Tibial nerve (tissue), 4 donors: ENCODE measurements at regions not wholly inside any gene's neighbourhood (a gene's known extent, or its start where the extent isn't known, plus 50 kb on each side); places are given as distances from the start of the nearest gene placed in this dataset.

Experiments
- DNase-seq, 2 donors: peaks; one replicate each; pipeline ENCODE4 v3.0.0-alpha.2; 2019; ENCODE audit warnings: low spot score in 2 of 2
- H3K27ac ChIP-seq, 4 donors: fragments of 200-600 bp; sonication (generic) in 3 of 4; one replicate each; pipeline ENCODE4 v1.5.1; 2017 to 2019; ENCODE audit warnings: mild to moderate bottlenecking in 1 of 4
- H3K27me3 ChIP-seq, 2 donors: fragments of 200-600 bp; sonication (generic) in 1 of 2; one replicate each; pipeline versions ENCODE4 v1.5.1 to v1.6.0; 2017 to 2019
- H3K36me3 ChIP-seq, 3 donors: fragments of 200-600 bp; sonication (generic); one replicate each; pipeline ENCODE4 v1.5.1; 2018 to 2019
- H3K4me1 ChIP-seq, 4 donors: fragments of 200-600 bp; sonication (generic) in 3 of 4; one replicate each; pipeline ENCODE4 v1.5.1; 2017 to 2019
- H3K4me3 ChIP-seq, 4 donors: fragments of 200-600 bp; sonication (generic) in 3 of 4; one replicate each; pipeline ENCODE4 v1.5.1; 2017 to 2019; ENCODE audit warnings: mild to moderate bottlenecking in 1 of 4, moderate library complexity in 1 of 4
- H3K9me3 ChIP-seq, 4 donors: fragments of 200-600 bp; sonication (generic) in 3 of 4; one replicate each; pipeline ENCODE4 v1.5.1; 2017 to 2019
- CTCF ChIP-seq, 5 experiments: fragments of 200-600 bp in 3 of 5; fragments of 450-650 bp in 2 of 5; sonication (generic) in 3 of 5; IDR thresholded peaks; one replicate each; pipeline ENCODE4 v1.5.1; 2016 to 2019; ENCODE audit warnings: antibody characterized with exemption in 5 of 5, mild to moderate bottlenecking in 3 of 5, moderate library complexity in 2 of 5
- EP300 ChIP-seq, 2 donors: sonication (generic); formaldehyde crosslinking; IDR thresholded peaks; one replicate each; pipeline ENCODE4 v1.6.1; 2017; ENCODE audit warnings: antibody characterized with exemption in 2 of 2, mild to moderate bottlenecking in 1 of 2
- POLR2A ChIP-seq, 2 donors: fragments of 450-650 bp; IDR thresholded peaks; one replicate each; pipeline ENCODE4 v1.6.1; 2017; ENCODE audit warnings: antibody characterized with exemption in 2 of 2, mild to moderate bottlenecking in 2 of 2, moderate library complexity in 2 of 2
- WGBS, 2 donors: methylation state at CpG; one replicate each; pipeline ENCODE4 v1.1.5; 2018; 5-methylcytosine and 5-hydroxymethylcytosine counted together

GRCh38 chr17:77696151-77696720 lies 262.3 kb upstream of the TNRC6C start:
- Histone ChIP-seq H3K36me3 (no peaks in the 10 kb centered on the region), H3K27me3 (peaks cover 0 to 26% of the 10 kb centered on the region in 2 donors), H3K9me3 (no peaks in the 10 kb centered on the region), H3K27ac (no peak overlapping the region), H3K4me3 (no peak overlapping the region), H3K4me1 (peaks cover 0 to 12% (median 4%) of the 10 kb centered on the region in 4 donors)
- 17 to 26% methylated on average over 26 of the region's 26 CpGs for WGBS, 2 donors
- TF ChIP-seq EP300 (IDR thresholded peaks at IDR 0.05), result no peak
- no peak for TF ChIP-seq CTCF (IDR thresholded peaks at IDR 0.05)
- TF ChIP-seq POLR2A (IDR thresholded peaks at IDR 0.05), result no peak
- DNase-seq, result no peak

- no peak overlapping the region for H3K4me3 ChIP-seq
- TF ChIP-seq POLR2A (IDR thresholded peaks at IDR 0.05) (no peak), EP300 (IDR thresholded peaks at IDR 0.05) (no peak), CTCF (IDR thresholded peaks at IDR 0.05) (no peak)
- DNase-seq, result no peak
- peaks cover 0 to 22% of the 10 kb centered on the region in 2 donors for H3K27me3 ChIP-seq
- WGBS, 2 donors, result 40 to 50% methylated on average over 15 of the region's 15 CpGs
- no peaks in the 10 kb centered on the region for H3K36me3 ChIP-seq
- H3K9me3 ChIP-seq, result peaks cover 0 to 5% (median 0%) of the 10 kb centered on the region in 4 donors
- H3K27ac ChIP-seq, result no peak overlapping the region
- peaks cover 0 to 12% (median 4%) of the 10 kb centered on the region in 4 donors for H3K4me1 ChIP-seq
These were observed 261.6 kb upstream of the TNRC6C start for GRCh38 chr17:77696721-77697460.

- Histone ChIP-seq H3K4me1 (peaks cover 0 to 12% (median 4%) of the 10 kb centered on the region in 4 donors), H3K36me3 (no peaks in the 10 kb centered on the region), H3K27ac (no peak overlapping the region), H3K27me3 (peaks cover 0 to 22% of the 10 kb centered on the region in 2 donors), H3K4me3 (no peak overlapping the region), H3K9me3 (peaks cover 0 to 12% (median 0%) of the 10 kb centered on the region in 4 donors)
- DNase-seq, result no peak
- WGBS, 2 donors, result 84 to 85% methylated on average over 15 to 16 of the region's 16 CpGs
- no peak for TF ChIP-seq EP300 (IDR thresholded peaks at IDR 0.05)
- no peak for TF ChIP-seq CTCF (IDR thresholded peaks at IDR 0.05)
- TF ChIP-seq POLR2A (IDR thresholded peaks at IDR 0.05), result no peak
These were observed 260.8 kb upstream of the TNRC6C start for GRCh38 chr17:77697480-77698400.

GRCh38 chr17:77698903-77699623 lies 259.4 kb upstream of the TNRC6C start:
- no peak overlapping the region for H3K4me3 ChIP-seq
- 83 to 84% methylated on average over 20 to 21 of the region's 21 CpGs for WGBS, 2 donors
- DNase-seq, result no peak
- no peaks in the 10 kb centered on the region for H3K36me3 ChIP-seq
- H3K27ac ChIP-seq, result no peak overlapping the region
- peaks cover 0 to 22% of the 10 kb centered on the region in 2 donors for H3K27me3 ChIP-seq
- peaks cover 0 to 12% (median 4%) of the 10 kb centered on the region in 4 donors for H3K4me1 ChIP-seq
- peaks cover 0 to 24% (median 2%) of the 10 kb centered on the region in 4 donors for H3K9me3 ChIP-seq
- TF ChIP-seq POLR2A (IDR thresholded peaks at IDR 0.05), result no peak
- no peak for TF ChIP-seq EP300 (IDR thresholded peaks at IDR 0.05)
- TF ChIP-seq CTCF (IDR thresholded peaks at IDR 0.05), result no peak
